NCI-H2227 (cell line): ENCODE measurements at regions not wholly inside any gene's neighbourhood (a gene's known extent, or its start where the extent isn't known, plus 50 kb on each side); places are given as distances from the start of the nearest gene placed in this dataset.

Source experiments
- DNase-seq: peaks from one replicate; lab custom pipeline; 2025; ENCODE audit not compliant: unreplicated experiment; lab: John Stamatoyannopoulos, UW

- DNase-seq, result no peak
Observed at GRCh38 chr2:236963631-236964182, 122.0 kb upstream of the COPS8 start.

GRCh38 chr2:236964291-236964690, 121.4 kb upstream of the COPS8 start:
- no peak for DNase-seq

GRCh38 chr2:236965021-236965840, 120.5 kb upstream of the COPS8 start:
- DNase-seq, result no peak

- DNase-seq, result no peak
Observed at GRCh38 chr2:236965841-236966096, 119.9 kb upstream of the COPS8 start.

- no peak for DNase-seq
Observed at GRCh38 chr2:236967499-236967783, 118.2 kb upstream of the COPS8 start.

GRCh38 chr2:236968101-236968879, 117.4 kb upstream of the COPS8 start:
- DNase-seq, result no peak

- DNase-seq, result no peak
Observed at GRCh38 chr2:236968880-236969534, 116.7 kb upstream of the COPS8 start.

- DNase-seq, result no peak
Observed at GRCh38 chr2:236969767-236970655, 115.7 kb upstream of the COPS8 start.

GRCh38 chr2:236970656-236971010, 115.1 kb upstream of the COPS8 start:
- no peak for DNase-seq

GRCh38 chr2:236971131-236971821, 114.4 kb upstream of the COPS8 start:
- DNase-seq, result no peak

GRCh38 chr2:236971919-236972381, 113.7 kb upstream of the COPS8 start:
- DNase-seq, result no peak

- DNase-seq, result no peak
Observed at GRCh38 chr2:236972491-236973342, 113.0 kb upstream of the COPS8 start.

GRCh38 chr2:236973343-236973980, 112.2 kb upstream of the COPS8 start:
- no peak for DNase-seq

- DNase-seq, result no peak
Observed at GRCh38 chr2:236974148-236974547, 111.5 kb upstream of the COPS8 start.

- no peak for DNase-seq
Observed at GRCh38 chr2:236974752-236975151, 110.9 kb upstream of the COPS8 start.

GRCh38 chr2:236975766-236976165, 109.9 kb upstream of the COPS8 start:
- no peak for DNase-seq

GRCh38 chr2:236976266-236977062, 109.2 kb upstream of the COPS8 start:
- DNase-seq, result no peak
